Mucosa of descending colon (tissue), 3 donors: ENCODE measurements at regions not wholly inside any gene's neighbourhood (a gene's known extent, or its start where the extent isn't known, plus 50 kb on each side); places are given as distances from the start of the nearest gene placed in this dataset.

Experiments used
- ATAC-seq: fragments of 200-7000 bp; cut with Tn5 transposase; one replicate; pipeline ENCODE4 v1.9.1; 2020; ENCODE audit warnings: mild to moderate bottlenecking, moderate library complexity
- DNase-seq, 3 donors: peaks; one replicate each; pipeline ENCODE4 v3.0.0-alpha.2; 2020
- H3K36me3 ChIP-seq: fragments of 200-600 bp; one replicate; pipeline ENCODE4 v1.8.0; 2021; ENCODE audit warnings: low read depth, mild to moderate bottlenecking
- H3K4me1 ChIP-seq: fragments of 200-600 bp; one replicate; pipeline ENCODE4 v1.8.0; 2021; ENCODE audit warnings: low read depth, mild to moderate bottlenecking
- H3K4me3 ChIP-seq: fragments of 200-600 bp; one replicate; pipeline ENCODE4 v1.8.0; 2021; ENCODE audit warnings: mild to moderate bottlenecking
- H3K9me3 ChIP-seq: fragments of 200-600 bp; one replicate; pipeline ENCODE4 v1.8.0; 2021; ENCODE audit warnings: mild to moderate bottlenecking
- intact Hi-C, 2 donors: fragments of 100-400 bp; cut with DNase I in 1 of 2; cut with micrococcal nuclease in 1 of 2; formaldehyde crosslinking; loops; one replicate each; pipeline versions ENCODE4 v1.11.0 to v1.11.1; 2022; cut with DNase I, micrococcal nuclease
- TF ChIP-seq, protein P1 (sequence below): fragments of 200-600 bp; IDR thresholded peaks from one replicate; pipeline ENCODE4 v1.8.0; 2022; ENCODE audit warnings: antibody characterized with exemption, mild to moderate bottlenecking
- donor health status: DM: no; HTN: no; CAD: no; lungs with moderate emphysema.
- donor health status: DM: no; HTN: no; CAD: no.
- donor health status: DM: no; HTN: yes; CAD: no.

- DNase-seq = no peak
- H3K9me3 ChIP-seq = peaks cover 10% of the 10 kb centered on the region
- intact Hi-C loops = no loop called here
- no peaks in the 10 kb centered on the region for H3K4me1 ChIP-seq
- H3K36me3 ChIP-seq = no peaks in the 10 kb centered on the region
- no peak for ATAC-seq
- H3K4me3 ChIP-seq = no peak overlapping the region
- TF ChIP-seq, protein P1, sequence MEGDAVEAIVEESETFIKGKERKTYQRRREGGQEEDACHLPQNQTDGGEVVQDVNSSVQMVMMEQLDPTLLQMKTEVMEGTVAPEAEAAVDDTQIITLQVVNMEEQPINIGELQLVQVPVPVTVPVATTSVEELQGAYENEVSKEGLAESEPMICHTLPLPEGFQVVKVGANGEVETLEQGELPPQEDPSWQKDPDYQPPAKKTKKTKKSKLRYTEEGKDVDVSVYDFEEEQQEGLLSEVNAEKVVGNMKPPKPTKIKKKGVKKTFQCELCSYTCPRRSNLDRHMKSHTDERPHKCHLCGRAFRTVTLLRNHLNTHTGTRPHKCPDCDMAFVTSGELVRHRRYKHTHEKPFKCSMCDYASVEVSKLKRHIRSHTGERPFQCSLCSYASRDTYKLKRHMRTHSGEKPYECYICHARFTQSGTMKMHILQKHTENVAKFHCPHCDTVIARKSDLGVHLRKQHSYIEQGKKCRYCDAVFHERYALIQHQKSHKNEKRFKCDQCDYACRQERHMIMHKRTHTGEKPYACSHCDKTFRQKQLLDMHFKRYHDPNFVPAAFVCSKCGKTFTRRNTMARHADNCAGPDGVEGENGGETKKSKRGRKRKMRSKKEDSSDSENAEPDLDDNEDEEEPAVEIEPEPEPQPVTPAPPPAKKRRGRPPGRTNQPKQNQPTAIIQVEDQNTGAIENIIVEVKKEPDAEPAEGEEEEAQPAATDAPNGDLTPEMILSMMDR = no peak
Measured at GRCh38 chr6:80940571-80940970, 811.9 kb downstream of the TENT5A start.

GRCh38 chr6:80939898-80940297 lies 812.6 kb downstream of the TENT5A start:
- Histone ChIP-seq H3K36me3 (no peaks in the 10 kb centered on the region), H3K4me1 (no peaks in the 10 kb centered on the region), H3K9me3 (peaks cover 10% of the 10 kb centered on the region), H3K4me3 (no peak overlapping the region)
- no peak for DNase-seq
- intact Hi-C loops = no loop called here
- ATAC-seq = no peak
- TF ChIP-seq, protein P1 = no peak

DNA sequence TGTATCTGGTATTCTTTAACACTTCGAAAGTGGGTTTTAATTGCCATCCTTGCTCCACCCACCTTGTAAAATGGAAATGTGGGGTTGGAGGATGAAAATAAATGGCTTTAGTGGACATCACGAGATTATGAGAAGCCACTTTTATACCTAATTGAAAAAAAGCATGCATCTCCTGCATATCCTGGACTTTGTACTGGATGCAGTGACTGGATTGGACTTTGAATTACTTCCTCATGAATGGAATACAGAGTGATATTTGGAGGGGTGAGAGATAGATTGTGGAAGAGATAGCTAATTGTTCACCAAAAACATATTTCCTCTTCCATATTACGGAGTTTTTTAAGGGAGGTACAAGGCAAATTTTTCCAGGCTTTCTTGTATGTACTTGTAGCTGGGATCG lies 813.0 kb downstream of the TENT5A start:
- TF ChIP-seq, protein P1 = no peak
- H3K36me3 ChIP-seq = no peaks in the 10 kb centered on the region
- ATAC-seq = no peak
- no peak overlapping the region for H3K4me3 ChIP-seq
- DNase-seq = no peak
- H3K4me1 ChIP-seq = no peaks in the 10 kb centered on the region
- peaks cover 10% of the 10 kb centered on the region for H3K9me3 ChIP-seq
- intact Hi-C loops = no loop called here

DNA sequence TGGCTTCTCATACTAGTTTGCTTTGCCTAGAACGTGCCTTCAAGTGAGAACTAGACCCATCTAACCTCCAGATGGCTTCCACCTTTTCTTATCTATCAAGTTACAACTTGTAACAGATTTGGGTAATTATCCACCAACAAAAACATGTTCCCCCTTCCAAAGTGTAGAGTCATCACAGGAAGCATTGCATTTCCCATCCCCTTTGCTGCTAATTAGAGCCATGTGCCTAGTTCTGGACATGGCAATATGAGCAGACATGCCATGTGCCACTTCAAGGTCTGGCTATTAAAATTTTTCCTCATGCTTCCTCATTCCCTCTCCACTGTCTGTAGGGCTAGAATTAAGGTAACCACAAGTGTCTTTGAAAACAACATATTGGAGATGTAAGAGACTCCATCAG lies 814.4 kb downstream of the TENT5A start:
- H3K36me3 ChIP-seq = no peaks in the 10 kb centered on the region
- no peaks in the 10 kb centered on the region for H3K4me1 ChIP-seq
- intact Hi-C loops = no loop called here
- ATAC-seq = no peak
- TF ChIP-seq, protein P1 = no peak
- no peak for DNase-seq
- no peak overlapping the region for H3K4me3 ChIP-seq
- H3K9me3 ChIP-seq = peaks cover 10% of the 10 kb centered on the region

- H3K4me1 ChIP-seq = no peaks in the 10 kb centered on the region
- ATAC-seq (no peak), DNase-seq (no peak)
- no peaks in the 10 kb centered on the region for H3K36me3 ChIP-seq
- H3K4me3 ChIP-seq = no peak overlapping the region
- TF ChIP-seq, protein P1 = no peak
- H3K9me3 ChIP-seq = peaks cover 12% of the 10 kb centered on the region
- intact Hi-C loops = no loop called here
Measured at GRCh38 chr6:80932359-80932758, 820.1 kb downstream of the TENT5A start.

DNA sequence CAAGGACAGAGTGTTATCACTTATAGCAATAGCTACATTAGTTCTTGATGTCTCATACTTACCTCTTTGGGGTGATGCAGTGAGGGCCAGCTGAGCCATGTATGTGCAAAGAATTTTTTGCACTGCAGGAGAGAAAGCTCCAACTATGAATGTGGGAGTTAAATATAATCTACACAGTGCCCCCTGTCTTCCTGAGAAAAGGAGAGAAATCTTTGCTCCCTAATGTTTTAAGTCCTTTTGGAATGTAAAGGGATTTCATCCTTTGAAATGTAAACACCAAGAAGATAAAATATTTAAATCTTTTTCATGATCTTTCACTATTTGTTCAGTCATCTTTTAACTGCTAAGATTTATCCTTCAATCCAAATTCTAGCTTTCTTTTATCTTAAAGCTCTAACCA lies 822.1 kb downstream of the TENT5A start:
- TF ChIP-seq, protein P1 = no peak
- intact Hi-C loops = no loop called here
- DNase-seq = no peak
- Histone ChIP-seq H3K4me3 (no peak overlapping the region), H3K4me1 (no peaks in the 10 kb centered on the region), H3K9me3 (peaks cover 2% of the 10 kb centered on the region), H3K36me3 (no peaks in the 10 kb centered on the region)
- ATAC-seq = no peak
